ENCODE measurements at regions not wholly inside any gene's neighbourhood (a gene's known extent, or its start where the extent isn't known, plus 50 kb on each side); places are given as distances from the start of the nearest gene placed in this dataset.

DNA sequence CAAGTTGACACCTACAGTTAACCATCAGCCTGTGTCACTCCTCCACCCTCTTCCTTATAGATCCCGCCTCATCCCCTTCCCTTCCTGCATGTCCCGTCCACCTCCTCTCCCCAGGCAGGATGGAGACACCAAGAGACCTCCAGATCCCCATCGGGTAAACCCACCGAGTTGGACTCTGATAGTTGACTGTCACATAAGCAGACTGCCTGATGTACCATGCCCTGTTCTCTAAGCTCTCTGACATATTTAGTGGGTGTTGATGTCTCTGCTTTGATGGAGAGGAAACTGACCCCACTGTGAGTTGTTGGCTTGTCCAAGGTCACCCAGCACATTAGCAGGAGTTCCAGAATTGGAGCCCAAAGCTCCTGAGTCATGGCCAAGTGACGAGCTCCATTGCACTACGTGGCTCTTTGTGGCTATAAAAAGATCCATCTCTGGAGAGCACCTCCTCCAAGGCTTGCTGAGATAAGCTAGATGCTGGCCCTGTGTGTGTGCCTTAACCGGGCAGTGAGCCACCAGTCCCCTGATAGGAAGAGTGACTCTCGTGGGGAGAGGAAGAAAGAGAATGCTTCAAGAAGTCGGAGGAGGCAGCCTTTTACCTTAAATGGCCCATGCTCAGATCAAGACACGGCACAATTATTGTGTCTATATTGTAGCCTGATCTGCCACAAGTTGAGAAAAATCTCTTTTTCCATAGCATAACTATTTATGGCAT is 236.0 kb upstream of the ECI2 start (continued):
- TF ChIP-seq ZNF518B (CRISPR knock-in tag; IDR thresholded peaks at IDR 0.05), result no peak
- TF ChIP-seq ZNF512 (tag; IDR thresholded peaks at IDR 0.05), result no peak
- TF ChIP-seq SAP30 (IDR thresholded peaks at IDR 0.05; ENCODE audit: borderline replicate concordance, insufficient read depth, low read depth, low read length, poor library complexity, severe bottlenecking), result no peak
- TF ChIP-seq ZBTB8A (IDR thresholded peaks at IDR 0.05; ENCODE audit: partially characterized antibody), result no peak
- TF ChIP-seq, protein P1, sequence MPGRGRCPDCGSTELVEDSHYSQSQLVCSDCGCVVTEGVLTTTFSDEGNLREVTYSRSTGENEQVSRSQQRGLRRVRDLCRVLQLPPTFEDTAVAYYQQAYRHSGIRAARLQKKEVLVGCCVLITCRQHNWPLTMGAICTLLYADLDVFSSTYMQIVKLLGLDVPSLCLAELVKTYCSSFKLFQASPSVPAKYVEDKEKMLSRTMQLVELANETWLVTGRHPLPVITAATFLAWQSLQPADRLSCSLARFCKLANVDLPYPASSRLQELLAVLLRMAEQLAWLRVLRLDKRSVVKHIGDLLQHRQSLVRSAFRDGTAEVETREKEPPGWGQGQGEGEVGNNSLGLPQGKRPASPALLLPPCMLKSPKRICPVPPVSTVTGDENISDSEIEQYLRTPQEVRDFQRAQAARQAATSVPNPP (IDR thresholded peaks at IDR 0.05; ENCODE audit: borderline replicate concordance, insufficient read depth, insufficient read length), result no peak
- no peak for TF ChIP-seq USF2 (CRISPR knock-in tag; IDR thresholded peaks at IDR 0.05)
- no peak for TF ChIP-seq FOXM1 (IDR thresholded peaks at IDR 0.05; ENCODE audit: low read depth)
- no peak for TF ChIP-seq FOXM1 (CRISPR knock-in tag; IDR thresholded peaks at IDR 0.05; ENCODE audit: low read depth)
- TF ChIP-seq, protein P2, sequence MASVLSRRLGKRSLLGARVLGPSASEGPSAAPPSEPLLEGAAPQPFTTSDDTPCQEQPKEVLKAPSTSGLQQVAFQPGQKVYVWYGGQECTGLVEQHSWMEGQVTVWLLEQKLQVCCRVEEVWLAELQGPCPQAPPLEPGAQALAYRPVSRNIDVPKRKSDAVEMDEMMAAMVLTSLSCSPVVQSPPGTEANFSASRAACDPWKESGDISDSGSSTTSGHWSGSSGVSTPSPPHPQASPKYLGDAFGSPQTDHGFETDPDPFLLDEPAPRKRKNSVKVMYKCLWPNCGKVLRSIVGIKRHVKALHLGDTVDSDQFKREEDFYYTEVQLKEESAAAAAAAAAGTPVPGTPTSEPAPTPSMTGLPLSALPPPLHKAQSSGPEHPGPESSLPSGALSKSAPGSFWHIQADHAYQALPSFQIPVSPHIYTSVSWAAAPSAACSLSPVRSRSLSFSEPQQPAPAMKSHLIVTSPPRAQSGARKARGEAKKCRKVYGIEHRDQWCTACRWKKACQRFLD (CRISPR knock-in tag; IDR thresholded peaks at IDR 0.05), result peak; percentile 43
- peak; percentile 76 for TF ChIP-seq HDAC3 (IDR thresholded peaks at IDR 0.05; ENCODE audit: borderline replicate concordance, partially characterized antibody)
- no peak for TF ChIP-seq BRD9 (IDR thresholded peaks at IDR 0.05; ENCODE audit: low read depth, partially characterized antibody)
- TF ChIP-seq, protein P3, sequence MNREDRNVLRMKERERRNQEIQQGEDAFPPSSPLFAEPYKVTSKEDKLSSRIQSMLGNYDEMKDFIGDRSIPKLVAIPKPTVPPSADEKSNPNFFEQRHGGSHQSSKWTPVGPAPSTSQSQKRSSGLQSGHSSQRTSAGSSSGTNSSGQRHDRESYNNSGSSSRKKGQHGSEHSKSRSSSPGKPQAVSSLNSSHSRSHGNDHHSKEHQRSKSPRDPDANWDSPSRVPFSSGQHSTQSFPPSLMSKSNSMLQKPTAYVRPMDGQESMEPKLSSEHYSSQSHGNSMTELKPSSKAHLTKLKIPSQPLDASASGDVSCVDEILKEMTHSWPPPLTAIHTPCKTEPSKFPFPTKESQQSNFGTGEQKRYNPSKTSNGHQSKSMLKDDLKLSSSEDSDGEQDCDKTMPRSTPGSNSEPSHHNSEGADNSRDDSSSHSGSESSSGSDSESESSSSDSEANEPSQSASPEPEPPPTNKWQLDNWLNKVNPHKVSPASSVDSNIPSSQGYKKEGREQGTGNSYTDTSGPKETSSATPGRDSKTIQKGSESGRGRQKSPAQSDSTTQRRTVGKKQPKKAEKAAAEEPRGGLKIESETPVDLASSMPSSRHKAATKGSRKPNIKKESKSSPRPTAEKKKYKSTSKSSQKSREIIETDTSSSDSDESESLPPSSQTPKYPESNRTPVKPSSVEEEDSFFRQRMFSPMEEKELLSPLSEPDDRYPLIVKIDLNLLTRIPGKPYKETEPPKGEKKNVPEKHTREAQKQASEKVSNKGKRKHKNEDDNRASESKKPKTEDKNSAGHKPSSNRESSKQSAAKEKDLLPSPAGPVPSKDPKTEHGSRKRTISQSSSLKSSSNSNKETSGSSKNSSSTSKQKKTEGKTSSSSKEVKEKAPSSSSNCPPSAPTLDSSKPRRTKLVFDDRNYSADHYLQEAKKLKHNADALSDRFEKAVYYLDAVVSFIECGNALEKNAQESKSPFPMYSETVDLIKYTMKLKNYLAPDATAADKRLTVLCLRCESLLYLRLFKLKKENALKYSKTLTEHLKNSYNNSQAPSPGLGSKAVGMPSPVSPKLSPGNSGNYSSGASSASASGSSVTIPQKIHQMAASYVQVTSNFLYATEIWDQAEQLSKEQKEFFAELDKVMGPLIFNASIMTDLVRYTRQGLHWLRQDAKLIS (CRISPR knock-in tag; IDR thresholded peaks at IDR 0.05), result peak; percentile 49; the same call in 1 of the 2 replicates
- TF ChIP-seq PHF8 (IDR thresholded peaks at IDR 0.05; ENCODE audit: borderline replicate concordance, low read length), result no peak

All from K562 (cell line).